CD14-positive monocyte (primary cell): ENCODE measurements at regions not wholly inside any gene's neighbourhood (a gene's known extent, or its start where the extent isn't known, plus 50 kb on each side); places are given as distances from the start of the nearest gene placed in this dataset.

Source experiments
- DNase-seq, 3 donors: peaks; one replicate each; pipeline ENCODE4 v3.0.0-alpha.2; 2011 to 2022
- H2AFZ ChIP-seq: 2 replicates; pipeline ENCODE4 v1.6.0; 2012; ENCODE audit warnings: mild to moderate bottlenecking, low read depth, low read length, inconsistent platforms; ENCODE audit not compliant: insufficient read depth, poor library complexity, severe bottlenecking
- H3K27ac ChIP-seq, 2 donors: 1 replicate in 1 of 2; 2 replicates in 1 of 2; pipeline ENCODE4 v1.5.1; 2012 to 2013; ENCODE audit warnings: low read length in 2 of 2, control low read depth in 1 of 2, inconsistent platforms in 1 of 2, low read depth in 1 of 2, mild to moderate bottlenecking in 1 of 2
- H3K27me3 ChIP-seq, 2 donors: one replicate each; pipeline versions ENCODE4 v1.6.0 to v1.6.1; 2011 to 2013; ENCODE audit warnings: low read length in 2 of 2; ENCODE audit not compliant: control insufficient read depth in 2 of 2, insufficient read depth in 2 of 2
- H3K36me3 ChIP-seq, 2 donors: replicated peaks in 1 of 2; 1 replicate in 1 of 2; 2 replicates in 1 of 2; pipeline versions ENCODE4 v1.5.1 to v1.6.1; 2012 to 2013; ENCODE audit warnings: low read length in 2 of 2, control low read depth in 1 of 2, inconsistent platforms in 1 of 2, mild to moderate bottlenecking in 1 of 2; ENCODE audit not compliant: insufficient read depth in 2 of 2, control insufficient read depth in 1 of 2
- H3K4me1 ChIP-seq, 2 donors: 1 replicate in 1 of 2; 2 replicates in 1 of 2; pipeline versions ENCODE4 v1.5.1 to v1.6.1; 2012 to 2013; ENCODE audit warnings: low read length in 2 of 2, control low read depth in 1 of 2, inconsistent platforms in 1 of 2, mild to moderate bottlenecking in 1 of 2, moderate library complexity in 1 of 2; ENCODE audit not compliant: insufficient read depth in 2 of 2, control insufficient read depth in 1 of 2
- H3K4me2 ChIP-seq: replicated peaks from 2 replicates; pipeline ENCODE3; 2012; ENCODE audit warnings: low read length, moderate library complexity, mild to moderate bottlenecking; ENCODE audit not compliant: poor library complexity, severe bottlenecking; ENCODE audit errors: extremely low read depth
- H3K4me3 ChIP-seq, 3 experiments: fragments of 200-600 bp in 1 of 3; sonication (generic) in 1 of 3; replicated peaks in 1 of 3; 1 replicate in 2 of 3; 2 replicates in 1 of 3; pipeline ENCODE4 v1.5.1; 2011 to 2013; ENCODE audit warnings: low read length in 3 of 3, mild to moderate bottlenecking in 3 of 3, control low read depth in 2 of 3, low read depth in 2 of 3, inconsistent platforms in 1 of 3, moderate library complexity in 1 of 3
- H3K79me2 ChIP-seq: 2 replicates; pipeline ENCODE4 v1.6.0; 2012; ENCODE audit warnings: mild to moderate bottlenecking, control low read depth, inconsistent platforms, low read length, moderate library complexity; ENCODE audit not compliant: insufficient read depth
- H3K9ac ChIP-seq: 2 replicates; pipeline ENCODE4 v1.6.0; 2017; ENCODE audit warnings: low read length, mild to moderate bottlenecking; ENCODE audit not compliant: insufficient read depth, poor library complexity, severe bottlenecking
- H3K9me3 ChIP-seq, 2 donors: replicated peaks in 1 of 2; 1 replicate in 1 of 2; 2 replicates in 1 of 2; pipeline versions ENCODE4 v1.5.1 to v1.6.1; 2012 to 2013; ENCODE audit warnings: low read length in 2 of 2, control low read depth in 1 of 2; ENCODE audit not compliant: control insufficient read depth in 1 of 2, insufficient read depth in 1 of 2
- H4K20me1 ChIP-seq: 2 replicates; pipeline ENCODE4 v1.6.0; 2012; ENCODE audit warnings: mild to moderate bottlenecking, low read length, control low read depth, moderate library complexity; ENCODE audit not compliant: insufficient read depth
- H3K27ac Mint-ChIP-seq, 7 donors: one replicate each; pipeline ENCODE4 v1.8.0; 2020; ENCODE audit warnings: mild to moderate bottlenecking in 7 of 7, mixed read lengths in 7 of 7, moderate library complexity in 6 of 7, inconsistent platforms in 2 of 7
- H3K27me3 Mint-ChIP-seq, 3 donors: one replicate each; pipeline ENCODE4 v1.8.0; 2021 to 2022; ENCODE audit warnings: low read depth in 3 of 3, mild to moderate bottlenecking in 3 of 3, mixed read lengths in 3 of 3, moderate library complexity in 3 of 3, inconsistent platforms in 1 of 3
- H3K36me3 Mint-ChIP-seq, 2 donors: one replicate each; pipeline ENCODE4 v1.8.0; 2020; ENCODE audit warnings: mixed read lengths in 2 of 2, inconsistent platforms in 1 of 2, mild to moderate bottlenecking in 1 of 2
- H3K4me1 Mint-ChIP-seq: one replicate; pipeline ENCODE4 v1.8.0; 2020; ENCODE audit warnings: mild to moderate bottlenecking, mixed read lengths
- H3K4me3 Mint-ChIP-seq, 2 donors: one replicate each; pipeline ENCODE4 v1.8.0; 2020; ENCODE audit warnings: mild to moderate bottlenecking in 2 of 2, mixed read lengths in 2 of 2, moderate library complexity in 1 of 2
- H3K9me3 Mint-ChIP-seq, 7 donors: one replicate each; pipeline ENCODE4 v1.8.0; 2020 to 2022; ENCODE audit warnings: mixed read lengths in 7 of 7, mild to moderate bottlenecking in 6 of 7, moderate library complexity in 6 of 7, inconsistent platforms in 2 of 7
- WGBS: methylation state at CpG from one replicate; pipeline ENCODE4 v1.1.5; 2013; ENCODE audit warnings: missing lambda C conversion rate; ENCODE audit not compliant: insufficient coverage; 5-methylcytosine and 5-hydroxymethylcytosine counted together
- intact Hi-C, 2 donors: fragments of 100-400 bp; cut with micrococcal nuclease; formaldehyde crosslinking; loops; one replicate each; pipeline versions ENCODE4 v1.15.0 to v1.15.1; 2023
- TF ChIP-seq, protein P1 (sequence below): fragments of 200-600 bp; IDR thresholded peaks from one replicate; pipeline ENCODE4 v1.8.0; 2022; ENCODE audit warnings: antibody characterized with exemption, mild to moderate bottlenecking

DNA sequence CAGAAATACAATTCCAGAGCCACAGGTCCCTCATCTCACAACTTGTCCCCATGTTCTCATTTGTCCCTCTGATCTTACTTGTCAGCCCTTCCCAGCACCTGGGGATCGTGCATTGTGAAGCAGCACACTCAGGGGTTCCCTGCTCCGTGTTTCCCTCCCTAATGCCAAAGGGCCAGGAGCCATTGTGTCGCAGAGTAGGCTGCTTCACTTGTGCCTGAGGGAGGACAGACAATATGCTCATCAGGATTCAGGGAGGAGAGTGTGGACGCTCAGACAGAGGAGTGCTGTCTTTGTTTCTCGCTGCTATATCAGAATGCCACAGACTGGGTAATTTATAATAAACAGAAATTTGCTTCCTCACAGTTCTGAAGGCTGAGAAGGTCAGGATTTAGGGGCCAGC lies 315.3 kb downstream of the TRIML1 start:
- no peak overlapping the region for H3K4me3 Mint-ChIP-seq
- TF ChIP-seq, protein P1, sequence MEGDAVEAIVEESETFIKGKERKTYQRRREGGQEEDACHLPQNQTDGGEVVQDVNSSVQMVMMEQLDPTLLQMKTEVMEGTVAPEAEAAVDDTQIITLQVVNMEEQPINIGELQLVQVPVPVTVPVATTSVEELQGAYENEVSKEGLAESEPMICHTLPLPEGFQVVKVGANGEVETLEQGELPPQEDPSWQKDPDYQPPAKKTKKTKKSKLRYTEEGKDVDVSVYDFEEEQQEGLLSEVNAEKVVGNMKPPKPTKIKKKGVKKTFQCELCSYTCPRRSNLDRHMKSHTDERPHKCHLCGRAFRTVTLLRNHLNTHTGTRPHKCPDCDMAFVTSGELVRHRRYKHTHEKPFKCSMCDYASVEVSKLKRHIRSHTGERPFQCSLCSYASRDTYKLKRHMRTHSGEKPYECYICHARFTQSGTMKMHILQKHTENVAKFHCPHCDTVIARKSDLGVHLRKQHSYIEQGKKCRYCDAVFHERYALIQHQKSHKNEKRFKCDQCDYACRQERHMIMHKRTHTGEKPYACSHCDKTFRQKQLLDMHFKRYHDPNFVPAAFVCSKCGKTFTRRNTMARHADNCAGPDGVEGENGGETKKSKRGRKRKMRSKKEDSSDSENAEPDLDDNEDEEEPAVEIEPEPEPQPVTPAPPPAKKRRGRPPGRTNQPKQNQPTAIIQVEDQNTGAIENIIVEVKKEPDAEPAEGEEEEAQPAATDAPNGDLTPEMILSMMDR, result no peak

DNA sequence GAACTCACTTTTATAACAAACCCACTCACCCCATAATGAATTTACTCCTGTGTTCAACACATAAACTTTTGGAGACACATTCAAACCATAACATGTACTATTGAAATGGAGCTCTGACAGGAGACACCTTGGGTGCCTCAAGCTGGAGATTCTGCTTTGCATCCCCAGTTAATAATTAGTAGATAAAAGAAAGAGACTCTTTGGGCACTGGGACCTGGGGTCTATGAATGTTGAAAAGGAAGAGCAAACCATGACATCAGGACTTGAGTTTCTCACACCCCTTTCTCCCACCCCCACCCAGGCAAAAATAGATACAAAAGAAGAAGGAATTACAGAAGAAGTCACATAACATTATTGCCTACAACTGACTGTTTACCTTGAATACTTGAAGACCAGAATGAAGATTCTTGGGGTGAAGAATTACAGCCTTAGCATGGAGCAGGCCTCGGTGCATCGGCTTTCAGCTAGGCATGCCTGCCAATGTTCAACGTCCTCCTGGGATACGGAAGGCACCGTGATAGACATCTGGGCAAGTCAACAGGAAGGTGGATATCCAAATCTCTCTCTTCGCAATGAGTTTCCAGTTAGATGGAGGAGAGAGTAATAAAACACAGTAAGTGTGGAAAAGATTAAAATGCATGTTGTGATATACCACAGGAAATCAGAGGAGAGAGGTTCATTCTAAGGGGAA lies 316.0 kb downstream of the TRIML1 start:
- intact Hi-C loops, result no loop called here
- Histone ChIP-seq H4K20me1 (no peaks in the 10 kb centered on the region), H3K4me3 (no peak overlapping the region), H3K4me1 (no peaks in the 10 kb centered on the region), H3K27ac (no peak overlapping the region), H3K27me3 (no peaks in the 10 kb centered on the region), H3K4me2 (no peak overlapping the region), H2AFZ (no peak overlapping the region), H3K9me3 (peaks cover 20 to 21% of the 10 kb centered on the region in 2 donors), H3K9ac (no peak overlapping the region), H3K36me3 (no peaks in the 10 kb centered on the region), H3K79me2 (no peaks in the 10 kb centered on the region)
- TF ChIP-seq, protein P1, result no peak
- no peak overlapping the region for H3K4me3 Mint-ChIP-seq
- 68% methylated on average over 6 of the region's 6 CpGs for WGBS
- peaks cover 0 to 16% (median 13%) of the 10 kb centered on the region in 7 donors for H3K9me3 Mint-ChIP-seq
- no peak overlapping the region for H3K27ac Mint-ChIP-seq
- no peak for DNase-seq
- no peaks in the 10 kb centered on the region for H3K36me3 Mint-ChIP-seq
- H3K27me3 Mint-ChIP-seq, result peaks cover 0 to 2% (median 0%) of the 10 kb centered on the region in 3 donors
- H3K4me1 Mint-ChIP-seq, result no peaks in the 10 kb centered on the region

More for the DNA sequence above, 315.3 kb downstream of the TRIML1 start:
- no peaks in the 10 kb centered on the region for H3K79me2 ChIP-seq
- H4K20me1 ChIP-seq, result no peaks in the 10 kb centered on the region
- H3K9me3 ChIP-seq, result peaks cover 15 to 16% of the 10 kb centered on the region in 2 donors
- H3K4me2 ChIP-seq, result no peak overlapping the region
- Mint-ChIP-seq H3K36me3 (no peaks in the 10 kb centered on the region), H3K4me1 (no peaks in the 10 kb centered on the region), H3K27me3 (peaks cover 0 to 2% (median 0%) of the 10 kb centered on the region in 3 donors), H3K27ac (no peak overlapping the region), H3K9me3 (peaks cover 0 to 13% (median 10%) of the 10 kb centered on the region in 7 donors)
- intact Hi-C loops, result no loop called here
- H2AFZ ChIP-seq, result no peak overlapping the region
- H3K4me3 ChIP-seq, result no peak overlapping the region
- no peak overlapping the region for H3K27ac ChIP-seq
- no peak overlapping the region for H3K9ac ChIP-seq
- H3K27me3 ChIP-seq, result no peaks in the 10 kb centered on the region
- WGBS, result 62% methylated on average over 2 of the region's 5 CpGs
- no peak for DNase-seq
- no peaks in the 10 kb centered on the region for H3K36me3 ChIP-seq
- no peaks in the 10 kb centered on the region for H3K4me1 ChIP-seq
